Neural progenitor cell (in vitro differentiated cells): ENCODE measurements at regions not wholly inside any gene's neighbourhood (a gene's known extent, or its start where the extent isn't known, plus 50 kb on each side); places are given as distances from the start of the nearest gene placed in this dataset.
A peak's percentile ranks its signal among the peaks of the same experiment; 100 is the strongest.

Experiments
- DNase-seq: peaks from one replicate; pipeline ENCODE4 v3.0.0-alpha.2; 2016; ENCODE audit warnings: low spot score
- H2AFZ ChIP-seq: fragments of 200-600 bp; sonication (generic); replicated peaks from 2 replicates; pipeline ENCODE4 v1.6.1; 2016; ENCODE audit warnings: antibody characterized with exemption
- H3F3A ChIP-seq: fragments of 200-600 bp; sonication (generic); 2 replicates; pipeline ENCODE4 v1.6.1; 2016; ENCODE audit warnings: antibody characterized with exemption, low read depth
- H3K27ac ChIP-seq: fragments of 200-600 bp; sonication (generic); 2 replicates; pipeline ENCODE4 v1.5.1; 2016; ENCODE audit warnings: mild to moderate bottlenecking
- H3K27me3 ChIP-seq: fragments of 200-600 bp; sonication (generic); 2 replicates; pipeline ENCODE4 v1.6.1; 2016; ENCODE audit warnings: mild to moderate bottlenecking, moderate library complexity
- H3K36me3 ChIP-seq: fragments of 200-600 bp; sonication (generic); 2 replicates; pipeline ENCODE4 v1.5.1; 2016
- H3K4me1 ChIP-seq: fragments of 200-600 bp; sonication (generic); 2 replicates; pipeline ENCODE4 v1.6.1; 2016; ENCODE audit warnings: mixed run types
- H3K4me2 ChIP-seq: fragments of 200-600 bp; sonication (generic); 2 replicates; pipeline ENCODE4 v1.6.1; 2016
- H3K4me3 ChIP-seq: fragments of 200-600 bp; sonication (generic); 2 replicates; pipeline ENCODE4 v1.5.1; 2016
- H3K79me2 ChIP-seq: fragments of 200-600 bp; sonication (generic); 2 replicates; pipeline ENCODE4 v1.6.1; 2016; ENCODE audit warnings: low read depth
- H3K9ac ChIP-seq: fragments of 200-600 bp; sonication (generic); 2 replicates; pipeline ENCODE4 v1.6.1; 2016
- H3K9me3 ChIP-seq: fragments of 200-600 bp; sonication (generic); 2 replicates; pipeline ENCODE4 v1.5.1; 2016; ENCODE audit warnings: low read depth
- H4K20me1 ChIP-seq: fragments of 200-600 bp; sonication (generic); 2 replicates; pipeline ENCODE4 v1.6.1; 2016; ENCODE audit warnings: low read depth
- H3K27ac Mint-ChIP-seq: 3 replicates; pipeline ENCODE4 v1.8.0; 2021; ENCODE audit warnings: mixed read lengths
- H3K27me3 Mint-ChIP-seq: 2 replicates; pipeline ENCODE4 v1.8.0; 2022; ENCODE audit warnings: low read depth, mild to moderate bottlenecking, inconsistent platforms, moderate library complexity, mixed read lengths; ENCODE audit not compliant: insufficient read depth
- H3K36me3 Mint-ChIP-seq: 3 replicates; pipeline ENCODE4 v1.8.0; 2021; ENCODE audit warnings: mixed read lengths
- H3K4me1 Mint-ChIP-seq: 3 replicates; pipeline ENCODE4 v1.8.0; 2021; ENCODE audit warnings: mixed read lengths
- H3K4me3 Mint-ChIP-seq: 3 replicates; pipeline ENCODE4 v1.8.0; 2021; ENCODE audit warnings: mild to moderate bottlenecking, moderate library complexity, mixed read lengths
- H3K9me3 Mint-ChIP-seq: 3 replicates; pipeline ENCODE4 v1.8.0; 2020; ENCODE audit warnings: mixed read lengths
- CTCF ChIP-seq: fragments of 200-600 bp; sonication (generic); IDR thresholded peaks from 2 replicates; pipeline ENCODE4 v1.5.1; 2017; ENCODE audit warnings: antibody characterized with exemption, mild to moderate bottlenecking
- EZH2 ChIP-seq: fragments of 200-600 bp; sonication (generic); IDR thresholded peaks from 2 replicates; pipeline ENCODE4 v1.6.1; 2017; ENCODE audit warnings: antibody characterized with exemption, mild to moderate bottlenecking, moderate library complexity
- EZH2phosphoT487 ChIP-seq: fragments of 200-600 bp; sonication (generic); IDR thresholded peaks from 2 replicates; pipeline ENCODE4 v1.6.1; 2017; ENCODE audit warnings: antibody characterized with exemption

GRCh38 chr9:105147110-105147871 lies 97.2 kb upstream of the SLC44A1 start:
- Histone ChIP-seq H3K4me2 (no peak overlapping the region), H2AFZ (no peak overlapping the region), H3K9me3 (no peaks in the 10 kb centered on the region), H4K20me1 (no peaks in the 10 kb centered on the region), H3F3A (no peaks in the 10 kb centered on the region), H3K4me3 (no peak overlapping the region), H3K4me1 (peaks cover 5% of the 10 kb centered on the region), H3K36me3 (no peaks in the 10 kb centered on the region), H3K79me2 (no peaks in the 10 kb centered on the region), H3K9ac (no peak overlapping the region), H3K27ac (no peak overlapping the region), H3K27me3 (no peaks in the 10 kb centered on the region)
- Mint-ChIP-seq H3K4me3 (no peak overlapping the region), H3K27ac (no peak overlapping the region), H3K4me1 (peaks cover 32% of the 10 kb centered on the region), H3K27me3 (peaks cover 17% of the 10 kb centered on the region), H3K9me3 (no peaks in the 10 kb centered on the region), H3K36me3 (no peaks in the 10 kb centered on the region)
- TF ChIP-seq CTCF, result no peak
- no peak for TF ChIP-seq EZH2
- no peak for TF ChIP-seq EZH2phosphoT487
- no peak for DNase-seq

GRCh38 chr9:105148328-105149006 lies 96.0 kb upstream of the SLC44A1 start:
- no peaks in the 10 kb centered on the region for H3F3A ChIP-seq
- H4K20me1 ChIP-seq, result no peaks in the 10 kb centered on the region
- DNase-seq, result peak; percentile 51
- no peak overlapping the region for H3K9ac ChIP-seq
- no peaks in the 10 kb centered on the region for H3K36me3 ChIP-seq
- H3K4me1 ChIP-seq, result peaks cover 5% of the 10 kb centered on the region
- TF ChIP-seq CTCF, result peak; percentile 31
- no peak for TF ChIP-seq EZH2phosphoT487
- no peak overlapping the region for H2AFZ ChIP-seq
- no peaks in the 10 kb centered on the region for H3K9me3 ChIP-seq
- Mint-ChIP-seq H3K9me3 (no peaks in the 10 kb centered on the region), H3K36me3 (no peaks in the 10 kb centered on the region), H3K27me3 (peaks cover 15% of the 10 kb centered on the region), H3K4me1 (peaks cover 30% of the 10 kb centered on the region), H3K4me3 (no peak overlapping the region), H3K27ac (no peak overlapping the region)
- no peak overlapping the region for H3K4me2 ChIP-seq
- H3K79me2 ChIP-seq, result no peaks in the 10 kb centered on the region
- H3K27me3 ChIP-seq, result no peaks in the 10 kb centered on the region
- H3K4me3 ChIP-seq, result no peak overlapping the region
- H3K27ac ChIP-seq, result no peak overlapping the region

GRCh38 chr9:105150991-105151685 lies 93.3 kb upstream of the SLC44A1 start:
- Mint-ChIP-seq H3K27ac (peak overlapping the region; percentile 61), H3K4me3 (no peak overlapping the region), H3K9me3 (no peaks in the 10 kb centered on the region), H3K4me1 (peaks cover 34% of the 10 kb centered on the region), H3K27me3 (peaks cover 14% of the 10 kb centered on the region), H3K36me3 (no peaks in the 10 kb centered on the region)
- H3K79me2 ChIP-seq, result no peaks in the 10 kb centered on the region
- H3K4me1 ChIP-seq, result peaks cover 5% of the 10 kb centered on the region
- no peaks in the 10 kb centered on the region for H3K27me3 ChIP-seq
- H2AFZ ChIP-seq, result no peak overlapping the region
- H3K4me3 ChIP-seq, result no peak overlapping the region
- no peaks in the 10 kb centered on the region for H3F3A ChIP-seq
- no peak overlapping the region for H3K4me2 ChIP-seq
- no peaks in the 10 kb centered on the region for H3K36me3 ChIP-seq
- H3K9ac ChIP-seq, result no peak overlapping the region
- H3K27ac ChIP-seq, result no peak overlapping the region
- H4K20me1 ChIP-seq, result no peaks in the 10 kb centered on the region
- no peak for DNase-seq
- TF ChIP-seq EZH2phosphoT487 (no peak), CTCF (no peak), EZH2 (no peak)
- no peaks in the 10 kb centered on the region for H3K9me3 ChIP-seq
